Frontal cortex (tissue), 3 donors: ENCODE measurements at regions not wholly inside any gene's neighbourhood (a gene's known extent, or its start where the extent isn't known, plus 50 kb on each side); places are given as distances from the start of the nearest gene placed in this dataset.
"Not testable (repeated sequence)": the region's sequence is repeated elsewhere in the genome, so short reads cannot be mapped to it uniquely, and the experiment has no call there.

Experiments
- DNase-seq, 2 donors: peaks; one replicate each; pipeline ENCODE4 v3.0.0; 2012; ENCODE audit warnings: low spot score in 2 of 2
- FAIRE-seq: peaks from 2 replicates; lab custom pipeline; 2012; peaks lifted over from hg19 to GRCh38; lab: Jason Lieb, UNC
- donor health status: control.
- donor health status: control.
- donor health status: control.

- no peak for FAIRE-seq
- DNase-seq, result no peak
Observed at GRCh38 chr20:5662769-5663168, 52.0 kb upstream of the GPCPD1 start.

- FAIRE-seq, DNase-seq: not testable (repeated sequence)
Observed at GRCh38 chr20:5660756-5661155, 50.0 kb upstream of the GPCPD1 start.
